ENCODE measurements at regions not wholly inside any gene's neighbourhood (a gene's known extent, or its start where the extent isn't known, plus 50 kb on each side); places are given as distances from the start of the nearest gene placed in this dataset.

DNA sequence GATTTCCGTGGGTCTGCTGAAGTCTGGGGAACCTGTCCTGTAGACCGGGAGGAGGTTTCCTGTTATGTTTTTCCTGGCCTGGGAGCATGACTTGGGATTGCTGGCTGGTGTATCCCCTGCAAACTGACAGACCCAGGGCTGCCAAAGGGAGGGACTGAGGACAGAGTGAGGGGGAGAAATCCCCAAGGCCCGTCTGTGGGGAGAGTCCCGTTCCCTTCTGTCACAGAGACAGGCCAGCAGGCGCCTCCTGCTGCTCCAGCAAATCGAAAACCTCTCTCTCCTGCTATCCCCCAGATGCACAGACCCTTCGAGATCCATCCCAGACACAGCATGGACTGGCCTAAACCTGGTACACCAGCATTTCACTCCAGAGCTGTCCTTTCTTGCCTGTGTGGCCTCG, 56.2 kb upstream of the ALDH1B1 start:
- DNase-seq (ENCODE audit: low read depth, low spot score), result no peak
- Histone ChIP-seq H3K4me3 (ENCODE audit: insufficient read length, low read depth) (no peak overlapping the region), H3K27me3 (ENCODE audit: insufficient read depth, insufficient read length) (peaks cover 3% of the 10 kb centered on the region), H3K36me3 (ENCODE audit: insufficient read depth, insufficient read length, low read length) (no peaks in the 10 kb centered on the region), H3K9ac (ENCODE audit: insufficient read length, low read depth) (no peak overlapping the region), H3K4me1 (ENCODE audit: insufficient read depth, insufficient read length) (peaks cover 9% of the 10 kb centered on the region), H3K9me3 (ENCODE audit: insufficient read depth, low read length) (no peaks in the 10 kb centered on the region)
- TF ChIP-seq YY1 (IDR thresholded peaks at IDR 0.05; ENCODE audit: insufficient read depth, insufficient read length) (no peak), ZNF274 (IDR thresholded peaks at IDR 0.05; ENCODE audit: low read depth, low read length) (no peak), SUZ12 (IDR thresholded peaks at IDR 0.05; ENCODE audit: extremely low read depth, insufficient read depth, insufficient read length) (no peak)

DNA sequence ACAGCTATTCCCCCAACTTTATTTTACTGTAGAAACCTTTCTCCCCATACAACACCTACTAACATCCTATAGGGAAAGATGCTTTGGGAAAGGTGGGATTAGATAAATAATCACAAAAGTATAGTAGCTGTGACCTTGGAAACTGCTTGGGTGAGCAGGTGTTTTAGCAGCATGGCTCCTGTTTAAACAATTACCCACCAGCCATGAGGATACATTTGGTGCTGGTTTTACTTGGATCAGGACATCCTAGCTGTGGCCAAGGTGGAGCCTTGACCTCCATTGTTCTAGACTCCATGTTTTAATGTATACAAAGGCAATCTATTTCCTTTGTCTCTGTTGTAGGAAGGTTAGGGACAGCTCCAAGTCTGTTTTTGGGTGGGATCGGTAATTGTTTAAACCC, 56.8 kb upstream of the ALDH1B1 start:
- H3K9me3 ChIP-seq (ENCODE audit: insufficient read depth, low read length), result no peaks in the 10 kb centered on the region
- peaks cover 9% of the 10 kb centered on the region for H3K4me1 ChIP-seq (ENCODE audit: insufficient read depth, insufficient read length)
- no peak for DNase-seq (ENCODE audit: low read depth, low spot score)
- TF ChIP-seq SUZ12 (IDR thresholded peaks at IDR 0.05; ENCODE audit: extremely low read depth, insufficient read depth, insufficient read length), result no peak
- TF ChIP-seq ZNF274 (IDR thresholded peaks at IDR 0.05; ENCODE audit: low read depth, low read length), result no peak
- no peak for TF ChIP-seq YY1 (IDR thresholded peaks at IDR 0.05; ENCODE audit: insufficient read depth, insufficient read length)
- no peaks in the 10 kb centered on the region for H3K36me3 ChIP-seq (ENCODE audit: insufficient read depth, insufficient read length, low read length)
- peaks cover 2% of the 10 kb centered on the region for H3K27me3 ChIP-seq (ENCODE audit: insufficient read depth, insufficient read length)
- no peak overlapping the region for H3K4me3 ChIP-seq (ENCODE audit: insufficient read length, low read depth)
- no peak overlapping the region for H3K9ac ChIP-seq (ENCODE audit: insufficient read length, low read depth)

DNA sequence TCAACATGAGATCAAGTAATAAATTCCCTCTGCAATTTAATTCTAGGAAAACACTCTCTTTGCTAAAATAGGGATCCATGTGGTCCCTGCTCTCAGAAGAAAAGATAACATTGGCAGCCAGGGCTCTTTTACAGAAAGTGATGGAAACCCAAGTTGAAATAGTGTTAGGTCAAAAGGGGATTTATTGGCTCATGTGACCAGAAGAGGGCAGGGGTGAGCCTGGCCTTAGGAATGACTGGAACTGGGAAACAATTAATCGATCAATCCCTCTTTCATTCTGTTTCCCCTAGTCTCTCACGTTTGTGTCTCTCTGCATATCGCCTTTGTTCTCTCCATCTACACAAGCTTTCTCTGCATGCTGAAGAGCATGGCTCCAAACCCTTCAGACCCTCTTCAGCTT, 58.3 kb upstream of the ALDH1B1 start:
- H3K9ac ChIP-seq (ENCODE audit: insufficient read length, low read depth), result no peak overlapping the region
- peak; percentile 42 for DNase-seq (ENCODE audit: low read depth, low spot score)
- peaks cover 2% of the 10 kb centered on the region for H3K27me3 ChIP-seq (ENCODE audit: insufficient read depth, insufficient read length)
- peaks cover 9% of the 10 kb centered on the region for H3K4me1 ChIP-seq (ENCODE audit: insufficient read depth, insufficient read length)
- no peaks in the 10 kb centered on the region for H3K36me3 ChIP-seq (ENCODE audit: insufficient read depth, insufficient read length, low read length)
- no peaks in the 10 kb centered on the region for H3K9me3 ChIP-seq (ENCODE audit: insufficient read depth, low read length)
- no peak overlapping the region for H3K4me3 ChIP-seq (ENCODE audit: insufficient read length, low read depth)
- no peak for TF ChIP-seq ZNF274 (IDR thresholded peaks at IDR 0.05; ENCODE audit: low read depth, low read length)
- TF ChIP-seq SUZ12 (IDR thresholded peaks at IDR 0.05; ENCODE audit: extremely low read depth, insufficient read depth, insufficient read length), result no peak
- no peak for TF ChIP-seq YY1 (IDR thresholded peaks at IDR 0.05; ENCODE audit: insufficient read depth, insufficient read length)

DNA sequence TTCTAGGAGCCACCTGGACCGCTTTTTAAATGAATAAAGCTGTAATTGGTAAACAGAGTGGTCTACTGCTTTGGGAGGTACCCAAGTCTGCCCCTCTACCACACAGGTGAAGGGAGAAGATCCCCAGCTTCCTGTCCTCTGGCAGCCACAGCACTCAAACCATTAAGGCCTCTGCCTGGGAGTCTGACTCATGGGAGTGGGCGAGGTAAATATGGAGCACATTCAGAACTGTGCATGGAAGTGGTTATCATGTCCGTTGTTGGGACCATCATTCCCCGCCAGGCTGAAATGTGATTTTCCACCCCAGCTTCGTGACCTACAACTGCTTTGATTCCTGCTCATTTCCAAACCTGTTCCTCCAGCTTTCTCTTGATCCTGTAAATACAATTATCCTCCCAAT, 59.5 kb upstream of the ALDH1B1 start:
- H3K9me3 ChIP-seq (ENCODE audit: insufficient read depth, low read length), result no peaks in the 10 kb centered on the region
- DNase-seq (ENCODE audit: low read depth, low spot score), result no peak
- H3K9ac ChIP-seq (ENCODE audit: insufficient read length, low read depth), result no peak overlapping the region
- H3K36me3 ChIP-seq (ENCODE audit: insufficient read depth, insufficient read length, low read length), result no peaks in the 10 kb centered on the region
- peaks cover 9% of the 10 kb centered on the region for H3K4me1 ChIP-seq (ENCODE audit: insufficient read depth, insufficient read length)
- H3K4me3 ChIP-seq (ENCODE audit: insufficient read length, low read depth), result no peak overlapping the region
- TF ChIP-seq ZNF274 (IDR thresholded peaks at IDR 0.05; ENCODE audit: low read depth, low read length) (no peak), YY1 (IDR thresholded peaks at IDR 0.05; ENCODE audit: insufficient read depth, insufficient read length) (no peak), SUZ12 (IDR thresholded peaks at IDR 0.05; ENCODE audit: extremely low read depth, insufficient read depth, insufficient read length) (no peak)
- H3K27me3 ChIP-seq (ENCODE audit: insufficient read depth, insufficient read length), result peaks cover 2% of the 10 kb centered on the region

DNA sequence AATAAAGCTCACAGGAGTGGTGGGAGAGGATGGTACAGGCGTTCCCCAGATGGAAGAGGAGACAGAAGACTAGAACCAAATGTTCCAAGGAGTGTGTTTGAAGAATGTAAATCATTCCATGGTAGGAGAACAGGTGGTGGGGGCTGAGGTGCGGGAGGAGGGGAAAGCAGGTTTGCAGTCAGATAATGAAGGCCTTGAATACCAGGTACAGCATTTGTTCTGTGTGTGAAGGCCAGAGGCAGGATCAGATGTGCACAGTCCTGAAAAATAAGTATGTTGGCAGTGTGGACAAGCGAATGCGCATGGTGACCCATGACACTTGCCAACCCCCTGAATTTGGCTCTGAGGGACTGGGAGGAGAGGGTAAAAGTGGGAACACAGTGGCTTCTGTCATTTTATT, 59.9 kb upstream of the ALDH1B1 start:
- Histone ChIP-seq H3K36me3 (ENCODE audit: insufficient read depth, insufficient read length, low read length) (no peaks in the 10 kb centered on the region), H3K9ac (ENCODE audit: insufficient read length, low read depth) (no peak overlapping the region), H3K4me1 (ENCODE audit: insufficient read depth, insufficient read length) (peaks cover 9% of the 10 kb centered on the region), H3K9me3 (ENCODE audit: insufficient read depth, low read length) (no peaks in the 10 kb centered on the region), H3K27me3 (ENCODE audit: insufficient read depth, insufficient read length) (peaks cover 2% of the 10 kb centered on the region), H3K4me3 (ENCODE audit: insufficient read length, low read depth) (no peak overlapping the region)
- TF ChIP-seq ZNF274 (IDR thresholded peaks at IDR 0.05; ENCODE audit: low read depth, low read length) (no peak), SUZ12 (IDR thresholded peaks at IDR 0.05; ENCODE audit: extremely low read depth, insufficient read depth, insufficient read length) (no peak), YY1 (IDR thresholded peaks at IDR 0.05; ENCODE audit: insufficient read depth, insufficient read length) (no peak)
- no peak for DNase-seq (ENCODE audit: low read depth, low spot score)

DNA sequence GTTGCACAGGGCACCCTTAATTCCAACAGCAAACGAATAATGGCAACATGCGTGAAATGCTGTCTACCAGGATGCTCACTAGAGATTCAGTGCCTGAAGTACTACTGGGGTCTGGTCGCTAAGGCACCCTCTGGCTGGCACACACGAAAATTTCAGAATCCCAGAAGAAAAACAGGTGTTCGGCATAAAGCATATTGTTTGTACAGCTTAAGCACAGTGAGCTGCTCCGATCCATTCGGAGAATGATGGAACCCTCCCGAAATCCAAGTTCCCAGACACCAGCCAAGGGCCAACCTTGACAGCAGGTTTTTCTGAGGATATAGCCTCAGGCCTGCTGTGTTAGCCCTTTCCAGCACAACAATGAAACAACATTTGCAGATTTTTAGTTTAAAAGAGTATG, 61.4 kb upstream of the ALDH1B1 start:
- peaks cover 2% of the 10 kb centered on the region for H3K27me3 ChIP-seq (ENCODE audit: insufficient read depth, insufficient read length)
- no peak for DNase-seq (ENCODE audit: low read depth, low spot score)
- H3K36me3 ChIP-seq (ENCODE audit: insufficient read depth, insufficient read length, low read length), result no peaks in the 10 kb centered on the region
- H3K9me3 ChIP-seq (ENCODE audit: insufficient read depth, low read length), result no peaks in the 10 kb centered on the region; the same call in 1 of the 2 replicates
- H3K4me1 ChIP-seq (ENCODE audit: insufficient read depth, insufficient read length), result peaks cover 4% of the 10 kb centered on the region
- TF ChIP-seq ZNF274 (IDR thresholded peaks at IDR 0.05; ENCODE audit: low read depth, low read length) (no peak), YY1 (IDR thresholded peaks at IDR 0.05; ENCODE audit: insufficient read depth, insufficient read length) (no peak), SUZ12 (IDR thresholded peaks at IDR 0.05; ENCODE audit: extremely low read depth, insufficient read depth, insufficient read length) (no peak)
- no peak overlapping the region for H3K4me3 ChIP-seq (ENCODE audit: insufficient read length, low read depth)
- H3K9ac ChIP-seq (ENCODE audit: insufficient read length, low read depth), result no peak overlapping the region

DNA sequence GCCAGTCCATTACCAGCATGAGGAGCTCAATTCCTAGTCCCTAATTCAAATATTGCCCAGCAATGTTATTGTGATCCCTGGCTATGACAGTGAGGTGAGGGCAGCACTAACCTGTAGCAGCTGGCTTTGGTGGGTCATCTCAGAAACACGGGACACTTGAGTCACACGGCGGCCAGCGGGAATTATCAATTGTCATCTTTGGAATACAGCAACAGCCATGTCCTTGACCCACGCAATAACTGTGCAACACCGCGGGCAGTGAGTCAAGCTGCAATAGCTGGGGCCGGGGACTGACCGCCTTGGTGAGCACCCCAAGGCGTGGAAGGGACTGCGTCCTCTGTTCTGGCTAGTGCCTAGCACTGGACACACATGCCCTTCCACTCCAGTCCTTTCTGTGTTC, 62.5 kb upstream of the ALDH1B1 start:
- no peak for TF ChIP-seq SUZ12 (IDR thresholded peaks at IDR 0.05; ENCODE audit: extremely low read depth, insufficient read depth, insufficient read length)
- TF ChIP-seq ZNF274 (IDR thresholded peaks at IDR 0.05; ENCODE audit: low read depth, low read length), result no peak
- no peak for TF ChIP-seq YY1 (IDR thresholded peaks at IDR 0.05; ENCODE audit: insufficient read depth, insufficient read length)
- no peaks in the 10 kb centered on the region for H3K36me3 ChIP-seq (ENCODE audit: insufficient read depth, insufficient read length, low read length)

More for the DNA sequence above, 62.5 kb upstream of the ALDH1B1 start:
- Histone ChIP-seq H3K4me1 (ENCODE audit: insufficient read depth, insufficient read length) (no peaks in the 10 kb centered on the region), H3K4me3 (ENCODE audit: insufficient read length, low read depth) (no peak overlapping the region), H3K9ac (ENCODE audit: insufficient read length, low read depth) (no peak overlapping the region), H3K27me3 (ENCODE audit: insufficient read depth, insufficient read length) (peaks cover 2% of the 10 kb centered on the region), H3K9me3 (ENCODE audit: insufficient read depth, low read length) (no peaks in the 10 kb centered on the region; the same call in 1 of the 2 replicates)
- no peak for DNase-seq (ENCODE audit: low read depth, low spot score)
